GM19324 (cell line): ENCODE measurements at regions not wholly inside any gene's neighbourhood (a gene's known extent, or its start where the extent isn't known, plus 50 kb on each side); places are given as distances from the start of the nearest gene placed in this dataset.
"Not testable (repeated sequence)": the region's sequence is repeated elsewhere in the genome, so short reads cannot be mapped to it uniquely, and the experiment has no call there.

Source experiments
- ATAC-seq: cut with Tn5 transposase; IDR thresholded peaks from one replicate; pipeline ENCODE4 v1.9.1; 2021; ENCODE audit warnings: mild to moderate bottlenecking, moderate library complexity; ENCODE audit not compliant: unreplicated experiment, low FRiP score

DNA sequence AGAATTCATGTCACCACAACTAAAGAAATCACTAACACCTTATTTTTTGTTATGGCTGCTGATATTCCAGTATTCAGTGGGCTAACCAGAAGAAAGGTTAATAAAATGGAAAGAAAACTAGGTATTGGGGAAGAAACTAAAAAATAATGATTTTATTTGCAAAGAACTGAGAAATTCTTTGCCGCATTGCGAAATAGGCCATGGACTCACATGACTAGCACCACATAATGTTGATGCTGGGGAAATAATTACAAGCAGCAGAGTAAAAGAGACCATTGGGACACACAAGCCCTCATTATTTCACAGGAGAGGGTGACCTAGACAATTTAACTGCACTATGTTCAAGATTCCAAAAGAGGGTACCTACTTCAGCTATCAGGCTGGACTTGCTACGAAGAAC lies 1411.5 kb downstream of the SLITRK5 start:
- ATAC-seq: no peak

DNA sequence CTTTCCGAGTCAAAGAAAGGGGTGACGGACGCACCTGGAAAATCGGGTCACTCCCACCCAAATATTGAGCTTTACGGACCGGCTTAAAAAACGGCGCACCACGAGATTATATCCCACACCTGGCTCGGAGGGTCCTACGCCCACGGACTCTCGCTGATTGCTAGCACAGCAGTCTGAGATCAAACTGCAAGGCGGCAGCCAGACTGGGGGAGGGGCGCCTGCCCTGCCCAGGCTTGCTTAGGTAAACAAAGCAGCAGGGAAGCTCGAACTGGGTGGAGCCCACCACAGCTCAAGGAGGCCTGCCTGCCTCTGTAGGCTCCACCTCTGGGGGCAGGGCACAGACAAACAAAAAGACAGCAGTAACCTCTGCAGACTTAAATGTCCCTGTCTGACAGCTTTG lies 1416.9 kb downstream of the SLITRK5 start:
- not testable (repeated sequence) for ATAC-seq

DNA sequence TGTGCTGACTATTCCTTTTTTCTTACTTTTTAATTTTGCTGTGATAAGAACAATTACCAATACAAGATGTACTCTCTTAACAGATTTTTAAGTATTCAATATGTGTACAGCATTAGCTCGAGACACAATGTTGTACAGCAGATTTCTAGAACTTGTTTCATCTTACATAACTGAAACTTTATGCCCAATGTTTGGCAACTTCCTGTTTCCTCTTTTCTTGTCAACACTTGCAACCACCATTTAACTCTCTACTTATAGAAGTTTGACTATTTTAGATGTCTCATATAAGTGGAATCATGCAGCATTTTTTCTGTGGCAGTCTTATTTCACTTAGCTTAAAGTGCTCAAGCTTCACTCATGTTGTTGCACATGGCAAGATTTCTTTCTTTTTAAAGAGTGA lies 1426.8 kb downstream of the SLITRK5 start:
- no peak for ATAC-seq

DNA sequence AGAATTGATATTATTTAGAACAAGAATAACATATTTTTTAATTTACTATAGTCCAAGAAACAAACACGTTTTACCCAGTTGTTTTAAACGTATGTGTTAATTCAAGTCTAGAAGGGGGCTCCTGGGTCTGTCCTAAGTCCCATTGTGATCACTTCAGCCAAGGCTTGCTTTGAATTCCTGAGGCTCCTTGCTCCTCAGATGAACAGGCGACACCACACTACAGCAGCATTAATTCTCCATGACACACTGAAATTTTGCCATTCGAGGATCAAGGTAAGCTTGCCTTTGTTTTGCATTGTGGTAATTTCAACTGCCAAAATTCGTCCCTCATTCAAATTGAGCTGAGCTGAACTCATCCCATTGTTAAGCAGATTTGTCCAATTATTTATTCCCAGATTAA lies 1442.6 kb downstream of the SLITRK5 start:
- ATAC-seq: no peak

DNA sequence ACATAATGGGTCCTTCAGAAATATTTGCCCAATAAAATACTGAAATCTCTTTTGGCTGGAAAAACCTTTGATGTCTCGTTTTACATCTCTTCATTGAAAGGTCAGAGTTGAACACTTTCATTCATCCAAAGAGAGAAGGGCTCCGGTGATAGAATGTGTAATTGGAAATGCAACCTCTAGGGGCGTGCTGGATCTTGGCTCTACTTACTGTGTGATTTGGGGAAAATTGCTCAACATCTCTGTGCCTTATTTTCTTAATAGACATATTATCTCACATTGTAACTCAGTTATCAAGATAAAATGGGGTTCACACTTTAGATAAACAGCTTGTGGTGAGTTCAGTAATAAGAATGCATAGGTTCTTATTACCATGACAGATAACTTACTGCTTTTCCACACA lies 1444.1 kb downstream of the SLITRK5 start:
- ATAC-seq: no peak

DNA sequence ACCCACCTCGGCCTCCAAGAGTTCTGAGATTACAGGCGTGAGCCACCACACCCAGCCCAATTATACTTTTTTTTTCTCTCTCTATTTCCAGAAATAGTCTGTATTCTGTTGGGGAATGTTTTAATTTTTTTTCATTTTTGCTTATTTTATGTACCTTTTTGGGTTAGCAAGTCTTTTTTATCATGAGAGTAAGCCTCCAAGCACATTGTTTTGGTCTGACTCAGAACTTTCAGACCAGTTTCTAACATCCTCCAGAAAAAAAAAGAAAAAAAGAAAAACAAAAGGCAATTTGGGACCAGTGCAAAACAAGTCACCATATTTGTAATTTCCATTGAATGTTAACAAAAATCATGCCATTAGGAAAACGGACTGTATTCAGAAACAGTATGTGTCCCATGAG lies 1465.5 kb downstream of the SLITRK5 start:
- no peak for ATAC-seq

DNA sequence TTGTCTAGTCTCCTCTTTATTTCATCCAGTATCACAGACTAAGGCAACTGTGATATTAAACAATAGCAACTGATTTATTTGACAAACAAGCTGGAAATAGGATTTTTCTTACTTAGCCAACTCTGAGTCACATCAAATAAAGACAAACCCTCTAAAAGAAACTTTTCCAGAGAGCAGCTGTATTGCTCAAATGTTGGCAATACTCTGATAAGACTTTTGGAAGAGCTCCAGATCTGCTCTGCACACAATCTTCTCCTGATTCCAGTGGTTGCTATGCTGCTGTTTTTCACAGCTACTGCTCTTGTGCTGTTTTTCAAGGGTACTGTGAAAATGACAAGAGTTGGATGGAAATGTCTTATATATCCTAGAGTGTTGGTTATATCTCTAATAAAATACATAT lies 1479.2 kb downstream of the SLITRK5 start:
- no peak for ATAC-seq

DNA sequence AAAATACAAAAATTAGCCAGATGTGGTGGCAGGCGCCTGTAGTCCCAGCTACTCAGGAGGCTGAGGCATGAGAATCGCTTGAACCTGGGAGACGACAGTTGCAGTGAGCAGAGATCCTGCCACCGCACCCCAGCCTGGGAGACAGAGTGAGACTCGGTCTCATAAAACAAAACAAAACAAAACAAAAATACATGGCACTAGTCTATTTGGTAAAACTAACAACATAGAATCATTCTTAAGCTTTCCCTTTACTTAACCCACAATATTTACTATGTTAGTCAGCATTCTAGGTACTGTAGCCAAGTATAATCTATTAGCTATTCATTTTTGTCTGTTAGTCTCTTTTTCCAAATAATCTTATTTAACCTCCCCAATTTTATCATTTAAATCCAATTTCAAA lies 1482.8 kb downstream of the SLITRK5 start:
- ATAC-seq: no peak

DNA sequence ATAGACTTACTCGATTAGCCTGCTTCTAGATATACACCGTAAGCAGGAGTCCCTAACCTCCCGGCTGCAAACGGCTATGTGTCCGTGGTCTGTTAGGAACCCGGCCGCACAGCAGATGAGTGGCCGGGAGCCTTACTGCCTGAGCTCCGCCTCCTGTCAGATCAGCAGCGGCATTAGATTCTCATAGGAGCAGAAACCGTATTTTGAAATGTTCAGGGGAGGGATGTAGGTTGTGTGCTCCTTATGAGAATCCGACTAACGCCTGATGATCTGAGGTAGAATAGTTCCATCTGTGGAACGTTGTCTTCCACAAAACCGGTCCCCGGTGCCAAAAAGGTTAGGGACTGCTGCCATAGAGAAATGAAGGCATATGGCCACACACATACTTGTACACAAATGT lies 1491.9 kb downstream of the SLITRK5 start:
- no peak for ATAC-seq

DNA sequence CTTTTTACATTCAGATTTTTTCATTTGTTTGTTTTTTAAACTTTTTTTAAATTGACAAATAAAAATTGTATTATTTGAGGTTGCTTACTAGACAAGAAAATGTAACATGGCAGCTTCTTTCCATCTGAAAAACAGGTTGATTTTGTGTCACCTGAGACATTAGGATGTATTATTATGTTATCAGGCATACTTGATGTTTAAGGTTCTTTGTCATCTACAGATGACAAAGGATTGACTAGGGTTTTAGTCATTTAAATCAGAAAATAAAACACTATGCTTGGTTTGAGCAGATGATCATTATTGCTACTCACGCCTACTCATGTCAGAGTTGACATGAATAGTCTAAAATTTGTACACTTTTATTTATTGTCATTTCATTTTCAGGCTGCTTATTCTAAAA lies 1494.5 kb downstream of the SLITRK5 start:
- no peak for ATAC-seq

DNA sequence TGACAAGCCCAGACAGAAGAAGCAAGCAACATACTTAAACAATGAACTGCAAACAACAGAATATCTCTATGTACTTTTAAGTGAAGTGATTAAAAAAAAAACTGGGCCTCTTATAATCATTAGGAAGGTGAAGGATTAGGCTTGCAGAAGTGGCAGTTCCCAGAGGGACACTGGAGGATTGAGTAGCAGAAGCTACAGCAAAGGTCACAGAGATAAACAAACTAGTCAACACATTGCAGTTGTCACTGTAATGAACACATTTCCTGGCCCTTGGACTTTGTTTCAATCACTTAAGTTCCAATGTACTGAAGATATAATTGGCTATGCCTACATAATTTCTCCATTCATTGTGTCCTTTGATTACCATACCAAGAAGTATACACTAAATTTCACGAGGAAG lies 1498.8 kb downstream of the SLITRK5 start:
- no peak for ATAC-seq

DNA sequence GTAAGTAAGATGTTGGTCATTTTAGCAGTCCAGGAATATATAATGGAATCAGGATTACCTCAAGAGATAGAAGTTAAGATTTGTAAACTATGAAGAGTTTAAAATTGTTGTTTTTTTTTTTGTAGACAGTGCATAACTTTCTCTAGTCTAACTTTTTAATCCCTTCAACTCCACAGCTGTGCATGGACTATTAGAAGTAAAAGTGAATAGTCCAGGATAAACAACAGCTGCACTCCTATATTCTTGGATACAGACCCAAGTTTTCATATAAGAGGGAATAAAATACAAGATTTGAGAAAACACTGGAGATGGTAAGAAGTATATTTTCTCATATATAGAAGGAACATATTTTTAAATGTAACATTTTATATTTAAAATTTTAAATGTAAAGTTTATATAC lies 1509.9 kb downstream of the SLITRK5 start:
- no peak for ATAC-seq

DNA sequence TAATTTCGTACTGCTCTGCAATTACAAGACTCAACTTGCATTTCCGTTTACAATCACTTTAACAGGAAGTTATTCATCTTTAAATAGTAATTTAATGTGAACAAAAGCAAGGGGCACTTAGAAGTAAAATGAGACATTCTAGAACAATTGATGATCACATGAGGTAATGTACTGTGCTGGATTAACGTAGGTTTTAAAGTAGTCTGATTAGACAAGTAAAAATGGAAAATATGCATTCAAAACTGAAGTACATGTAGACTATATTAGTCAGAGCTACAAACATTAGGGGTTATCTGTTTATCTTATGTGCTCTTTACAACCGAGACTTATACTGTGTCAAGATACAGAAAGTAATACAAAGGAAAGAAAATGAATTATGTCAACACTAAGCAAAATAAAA lies 1528.0 kb downstream of the SLITRK5 start:
- ATAC-seq: no peak

DNA sequence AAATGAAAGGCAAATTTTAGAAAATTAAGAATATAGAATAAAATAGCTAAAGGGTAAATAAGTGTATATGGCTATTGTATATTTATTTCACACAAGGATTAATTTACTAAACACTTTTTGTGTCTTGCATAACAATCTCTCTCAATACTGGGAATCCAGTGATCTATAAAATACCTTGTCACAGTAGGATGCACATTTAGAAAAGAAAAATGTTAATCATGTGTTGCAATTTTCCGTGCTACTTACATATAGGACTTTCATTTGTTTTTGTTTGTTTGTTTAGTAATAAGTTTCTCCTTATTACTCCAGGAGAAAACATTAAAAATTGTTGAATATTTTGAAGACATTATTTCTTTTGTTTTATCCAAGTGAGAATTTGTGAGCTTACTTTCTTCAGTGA lies 1533.3 kb downstream of the SLITRK5 start:
- ATAC-seq: no peak

DNA sequence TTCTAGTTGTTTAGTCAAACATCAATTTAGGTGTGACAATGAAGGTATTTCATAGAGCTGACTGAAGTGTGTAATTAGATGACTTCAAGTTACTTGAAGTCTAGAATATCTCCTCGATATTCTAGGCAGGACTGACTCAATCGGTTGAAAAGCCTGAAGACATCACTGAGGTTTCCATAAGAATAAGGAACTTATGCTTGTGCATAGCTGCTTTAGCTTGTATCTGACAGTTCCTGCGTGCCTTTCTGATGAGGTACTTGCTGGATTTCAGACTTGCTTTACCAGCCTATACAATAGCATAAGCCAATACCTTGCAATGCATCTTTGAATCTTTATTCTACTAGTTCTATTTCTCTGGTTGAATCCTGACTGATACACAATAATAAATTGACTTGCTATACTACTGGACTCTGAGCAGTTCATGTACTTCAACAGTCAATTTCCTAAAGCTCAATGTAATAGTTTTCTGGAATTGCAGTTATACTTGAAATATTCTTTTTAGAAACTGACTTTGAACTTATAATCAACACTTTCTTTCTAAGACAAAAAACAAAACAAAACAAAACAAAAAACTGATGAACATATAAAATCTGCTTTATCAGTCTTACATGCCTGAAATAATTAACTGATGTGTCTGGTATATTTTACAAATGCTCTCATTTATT lies 1534.8 kb downstream of the SLITRK5 start:
- no peak for ATAC-seq

DNA sequence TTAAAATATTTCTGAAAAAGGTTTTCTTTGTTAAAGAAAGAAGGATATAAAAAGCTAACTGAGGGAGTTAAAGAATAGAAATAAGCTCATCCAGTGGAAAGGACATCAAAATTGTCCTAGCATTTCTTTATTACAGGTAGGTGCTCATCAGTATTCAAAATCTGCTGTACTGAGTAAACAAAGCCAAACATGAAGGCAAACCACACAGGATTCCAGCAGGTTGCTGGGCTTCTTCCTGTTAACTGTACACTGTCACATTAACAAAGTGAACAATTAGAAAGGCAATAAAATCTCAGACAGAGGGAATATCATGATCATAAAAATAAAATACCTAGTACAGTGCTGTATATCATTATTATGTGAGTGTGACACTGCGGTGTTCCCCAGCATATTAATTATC lies 1541.0 kb downstream of the SLITRK5 start:
- ATAC-seq: no peak

DNA sequence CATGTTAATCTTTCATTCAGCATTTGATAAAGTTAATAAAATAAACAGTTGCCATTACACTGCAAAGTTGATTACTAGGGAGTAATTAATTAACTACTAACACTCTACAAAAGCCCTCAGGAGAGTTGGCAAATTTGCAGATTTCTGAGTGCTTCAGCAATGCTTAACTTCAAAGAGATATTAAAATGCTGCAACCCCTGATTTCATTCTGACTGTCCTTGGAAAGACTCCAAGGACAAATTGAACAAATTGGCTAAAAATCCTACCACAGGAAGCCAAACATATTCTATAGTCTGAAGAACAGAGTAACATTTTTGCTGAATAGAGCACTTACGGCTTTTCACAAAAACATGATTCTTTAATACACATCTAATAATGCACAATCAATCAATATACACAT lies 1543.0 kb downstream of the SLITRK5 start:
- no peak for ATAC-seq

DNA sequence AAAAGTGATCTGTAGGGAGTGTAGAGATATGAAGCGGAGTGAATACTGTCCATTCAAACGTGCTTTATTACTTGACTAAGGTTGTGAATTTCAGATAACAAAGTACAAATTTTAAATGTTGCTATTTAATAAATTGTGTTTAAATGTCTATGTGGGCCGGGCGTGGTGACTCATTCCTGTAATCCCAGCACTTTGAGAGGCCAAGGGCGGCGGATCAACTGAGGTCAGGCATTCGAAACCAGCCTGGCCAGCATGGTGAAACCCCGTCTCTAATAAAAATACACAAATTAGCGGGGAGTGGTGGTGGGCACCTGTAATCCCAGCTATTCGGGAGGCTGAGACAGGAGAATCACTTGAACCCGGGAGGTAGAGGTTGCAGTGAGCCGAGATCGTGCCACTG lies 1544.1 kb downstream of the SLITRK5 start:
- ATAC-seq: not testable (repeated sequence)

DNA sequence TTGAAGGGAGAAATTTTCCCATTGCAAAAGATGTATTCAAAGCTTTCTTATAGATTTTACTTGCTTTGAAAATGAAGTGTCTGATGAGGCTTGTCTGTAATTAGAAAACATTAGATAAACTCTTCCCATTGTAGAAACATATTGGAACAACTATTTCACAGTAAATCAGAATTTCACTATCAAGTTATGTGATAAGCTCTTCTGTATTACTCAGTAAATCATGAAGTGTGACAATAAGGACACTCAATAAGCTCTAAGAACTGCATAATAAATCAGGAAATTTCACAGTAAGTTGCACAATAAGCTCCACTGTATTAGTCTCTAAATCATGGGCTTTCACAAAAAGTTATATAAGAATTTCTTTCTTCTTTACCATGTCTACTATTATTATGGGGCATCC lies 1546.6 kb downstream of the SLITRK5 start:
- no peak for ATAC-seq

DNA sequence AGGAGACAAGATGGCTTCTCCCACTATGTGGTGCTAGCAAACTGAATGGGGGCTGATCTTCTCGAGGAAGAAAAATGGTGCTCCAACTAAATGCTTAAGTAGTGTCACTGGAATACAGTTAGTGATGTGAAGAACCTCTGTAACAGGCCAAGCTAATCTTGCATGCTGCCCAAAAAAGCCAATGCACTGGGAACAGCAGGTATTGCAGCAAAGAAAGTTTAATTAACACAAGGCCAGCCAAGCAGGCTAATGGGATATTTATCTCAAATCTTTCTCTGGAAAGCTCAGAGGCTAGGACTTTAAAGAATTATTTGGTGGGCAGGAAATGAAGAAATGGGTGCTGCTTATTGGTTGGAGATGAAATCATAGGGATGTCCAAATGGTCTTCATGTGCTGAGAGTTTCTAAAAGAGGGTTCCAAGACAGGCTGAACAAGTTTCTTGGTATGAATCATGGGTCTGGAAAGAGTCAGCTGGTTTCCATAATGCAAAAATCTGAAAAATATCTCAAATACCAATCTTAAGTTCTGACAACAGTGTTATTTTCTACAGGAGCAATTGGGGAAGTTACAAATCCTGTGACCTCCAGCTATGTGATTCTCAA lies 1550.5 kb downstream of the SLITRK5 start:
- ATAC-seq: no peak

DNA sequence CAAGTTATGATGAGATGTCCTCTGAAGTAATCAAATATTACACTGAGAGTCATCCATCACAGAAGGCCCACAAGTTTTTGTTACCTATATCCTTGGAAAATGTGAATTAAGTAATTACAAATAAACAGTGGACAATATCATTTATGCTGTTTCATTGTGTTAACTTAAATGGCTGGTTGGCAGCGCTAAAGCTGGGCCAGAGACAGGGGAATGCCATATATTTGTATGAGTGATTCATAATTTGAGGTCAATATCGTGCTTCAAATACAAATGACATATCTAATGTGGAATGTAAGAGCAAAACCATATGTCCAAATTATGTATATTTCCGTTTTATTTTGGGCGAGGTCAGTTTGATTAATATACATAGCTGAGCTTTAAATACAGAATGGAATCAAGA lies 1556.2 kb downstream of the SLITRK5 start:
- ATAC-seq: no peak

DNA sequence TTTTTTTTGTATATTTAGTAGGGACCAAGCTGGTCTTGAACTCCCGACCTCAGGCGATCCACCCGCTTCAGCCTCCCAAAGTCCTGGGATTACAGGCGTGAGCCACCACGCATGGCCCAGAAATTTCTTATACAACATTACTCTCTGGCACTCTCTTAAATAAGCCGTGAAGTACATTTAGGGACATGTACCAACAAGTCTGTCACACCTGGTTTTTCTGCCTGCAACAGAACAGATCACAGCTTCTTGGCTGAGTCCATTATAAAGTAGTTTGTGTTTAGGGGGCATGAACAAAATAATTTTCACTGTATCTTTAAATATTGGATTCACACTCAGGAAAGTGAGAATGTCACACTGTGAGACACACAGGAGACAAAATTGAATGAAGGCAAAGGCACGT lies 1567.3 kb downstream of the SLITRK5 start:
- ATAC-seq: no peak
